ENCODE measurements at regions not wholly inside any gene's neighbourhood (a gene's known extent, or its start where the extent isn't known, plus 50 kb on each side); places are given as distances from the start of the nearest gene placed in this dataset.

- Histone ChIP-seq H3K4me1 (ENCODE audit: insufficient read depth, low read length) (no peaks in the 10 kb centered on the region), H2AFZ (ENCODE audit: low read length) (no peak overlapping the region), H3K27ac (ENCODE audit: low read length) (no peak overlapping the region), H3K27me3 (ENCODE audit: low read length) (no peaks in the 10 kb centered on the region), H4K20me1 (ENCODE audit: low read length) (no peaks in the 10 kb centered on the region), H3K4me3 (ENCODE audit: low read length) (no peak overlapping the region), H3K9ac (ENCODE audit: low read length) (no peak overlapping the region), H3K9me3 (ENCODE audit: low read length) (no peaks in the 10 kb centered on the region), H3K79me2 (ENCODE audit: low read length) (no peaks in the 10 kb centered on the region), H3K9me2 (replicated peaks; ENCODE audit: low read length) (no peaks in the 10 kb centered on the region), H3K36me3 (ENCODE audit: low read depth, low read length) (no peaks in the 10 kb centered on the region), H3F3A (ENCODE audit: low read length, unreplicated experiment) (no peaks in the 10 kb centered on the region), H3K4me2 (ENCODE audit: low read length) (peak overlapping the region; percentile 39; the same call in 1 of the 2 replicates)
- ChIA-PET POLR2A (ENCODE audit: unreplicated experiment) (no interaction called here), CTCF (no interaction called here)
- intact Hi-C loops (cut with micrococcal nuclease): no loop called here
- TF ChIP-seq, protein P1, sequence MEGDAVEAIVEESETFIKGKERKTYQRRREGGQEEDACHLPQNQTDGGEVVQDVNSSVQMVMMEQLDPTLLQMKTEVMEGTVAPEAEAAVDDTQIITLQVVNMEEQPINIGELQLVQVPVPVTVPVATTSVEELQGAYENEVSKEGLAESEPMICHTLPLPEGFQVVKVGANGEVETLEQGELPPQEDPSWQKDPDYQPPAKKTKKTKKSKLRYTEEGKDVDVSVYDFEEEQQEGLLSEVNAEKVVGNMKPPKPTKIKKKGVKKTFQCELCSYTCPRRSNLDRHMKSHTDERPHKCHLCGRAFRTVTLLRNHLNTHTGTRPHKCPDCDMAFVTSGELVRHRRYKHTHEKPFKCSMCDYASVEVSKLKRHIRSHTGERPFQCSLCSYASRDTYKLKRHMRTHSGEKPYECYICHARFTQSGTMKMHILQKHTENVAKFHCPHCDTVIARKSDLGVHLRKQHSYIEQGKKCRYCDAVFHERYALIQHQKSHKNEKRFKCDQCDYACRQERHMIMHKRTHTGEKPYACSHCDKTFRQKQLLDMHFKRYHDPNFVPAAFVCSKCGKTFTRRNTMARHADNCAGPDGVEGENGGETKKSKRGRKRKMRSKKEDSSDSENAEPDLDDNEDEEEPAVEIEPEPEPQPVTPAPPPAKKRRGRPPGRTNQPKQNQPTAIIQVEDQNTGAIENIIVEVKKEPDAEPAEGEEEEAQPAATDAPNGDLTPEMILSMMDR (conservative IDR thresholded peaks at IDR 0.05; ENCODE audit: low read depth, low read length): no peak
- TF ChIP-seq EZH2 (IDR thresholded peaks at IDR 0.05; ENCODE audit: low read length, unreplicated experiment) (no peak), EZH2phosphoT487 (IDR thresholded peaks at IDR 0.05; ENCODE audit: borderline replicate concordance, low read length) (no peak)
- no TSS peak for BruUV-seq (replicated peaks)
- DNase-seq: no peak
- ATAC-seq: no peak
These were observed 84.9 kb upstream of the SCAF8 start for GRCh38 chr6:154648188-154648887.

- Histone ChIP-seq H3K9me3 (ENCODE audit: low read length) (no peaks in the 10 kb centered on the region), H3K9ac (ENCODE audit: low read length) (no peak overlapping the region), H4K20me1 (ENCODE audit: low read length) (no peaks in the 10 kb centered on the region), H3K4me3 (ENCODE audit: low read length) (no peak overlapping the region), H3K27me3 (ENCODE audit: low read length) (no peaks in the 10 kb centered on the region), H3K4me1 (ENCODE audit: insufficient read depth, low read length) (peaks cover 5% of the 10 kb centered on the region), H3K79me2 (ENCODE audit: low read length) (no peaks in the 10 kb centered on the region), H3K36me3 (ENCODE audit: low read depth, low read length) (no peaks in the 10 kb centered on the region), H3K27ac (ENCODE audit: low read length) (no peak overlapping the region), H2AFZ (ENCODE audit: low read length) (no peak overlapping the region), H3F3A (ENCODE audit: low read length, unreplicated experiment) (no peaks in the 10 kb centered on the region), H3K9me2 (replicated peaks; ENCODE audit: low read length) (no peaks in the 10 kb centered on the region), H3K4me2 (ENCODE audit: low read length) (peak overlapping the region; percentile 39; the same call in 1 of the 2 replicates)
- TF ChIP-seq EZH2 (IDR thresholded peaks at IDR 0.05; ENCODE audit: low read length, unreplicated experiment) (no peak), EZH2phosphoT487 (IDR thresholded peaks at IDR 0.05; ENCODE audit: borderline replicate concordance, low read length) (no peak)
- TF ChIP-seq, protein P1 (conservative IDR thresholded peaks at IDR 0.05; ENCODE audit: low read depth, low read length): no peak
- intact Hi-C loops (cut with micrococcal nuclease): no loop called here
- DNase-seq: no peak
- BruUV-seq (replicated peaks): no TSS peak
- POLR2A ChIA-PET (ENCODE audit: unreplicated experiment): no interaction called here
- no peak for ATAC-seq
- CTCF ChIA-PET: no interaction called here
These were observed 84.4 kb upstream of the SCAF8 start for GRCh38 chr6:154648888-154649205.

GRCh38 chr6:154649721-154650120 lies 83.5 kb upstream of the SCAF8 start:
- intact Hi-C loops (cut with micrococcal nuclease): no loop called here
- BruUV-seq (replicated peaks): no TSS peak

More at GRCh38 chr6:154649721-154650120, 83.5 kb upstream of the SCAF8 start:
- ChIA-PET POLR2A (ENCODE audit: unreplicated experiment) (no interaction called here), CTCF (no interaction called here)
- H3K36me3 ChIP-seq (ENCODE audit: low read depth, low read length): no peaks in the 10 kb centered on the region
- ATAC-seq (no peak), DNase-seq (no peak)
- H3K4me1 ChIP-seq (ENCODE audit: insufficient read depth, low read length): peaks cover 5% of the 10 kb centered on the region
- no peak overlapping the region for H2AFZ ChIP-seq (ENCODE audit: low read length)
- no peaks in the 10 kb centered on the region for H3K9me2 ChIP-seq (replicated peaks; ENCODE audit: low read length)
- H3K27me3 ChIP-seq (ENCODE audit: low read length): no peaks in the 10 kb centered on the region
- no peak overlapping the region for H3K4me3 ChIP-seq (ENCODE audit: low read length)
- H3K4me2 ChIP-seq (ENCODE audit: low read length): no peak overlapping the region
- H4K20me1 ChIP-seq (ENCODE audit: low read length): no peaks in the 10 kb centered on the region
- H3K27ac ChIP-seq (ENCODE audit: low read length): no peak overlapping the region
- H3K79me2 ChIP-seq (ENCODE audit: low read length): no peaks in the 10 kb centered on the region
- no peaks in the 10 kb centered on the region for H3F3A ChIP-seq (ENCODE audit: low read length, unreplicated experiment)
- TF ChIP-seq, protein P1 (conservative IDR thresholded peaks at IDR 0.05; ENCODE audit: low read depth, low read length): no peak
- TF ChIP-seq EZH2phosphoT487 (IDR thresholded peaks at IDR 0.05; ENCODE audit: borderline replicate concordance, low read length): no peak
- no peak overlapping the region for H3K9ac ChIP-seq (ENCODE audit: low read length)
- H3K9me3 ChIP-seq (ENCODE audit: low read length): no peaks in the 10 kb centered on the region
